ENCODE measurements at regions not wholly inside any gene's neighbourhood (a gene's known extent, or its start where the extent isn't known, plus 50 kb on each side); places are given as distances from the start of the nearest gene placed in this dataset.

- Histone ChIP-seq H3K27me3 (peaks cover 0 to 67% of the 10 kb centered on the region in 2 donors), H3K9me3 (no peaks in the 10 kb centered on the region)
- TF ChIP-seq CTCF (IDR thresholded peaks at IDR 0.05) (no peak), EP300 (IDR thresholded peaks at IDR 0.05) (no peak), POLR2A (IDR thresholded peaks at IDR 0.05) (no peak)
Observed at GRCh38 chr17:36818134-36818825, 119.0 kb upstream of the LHX1 start.

DNA sequence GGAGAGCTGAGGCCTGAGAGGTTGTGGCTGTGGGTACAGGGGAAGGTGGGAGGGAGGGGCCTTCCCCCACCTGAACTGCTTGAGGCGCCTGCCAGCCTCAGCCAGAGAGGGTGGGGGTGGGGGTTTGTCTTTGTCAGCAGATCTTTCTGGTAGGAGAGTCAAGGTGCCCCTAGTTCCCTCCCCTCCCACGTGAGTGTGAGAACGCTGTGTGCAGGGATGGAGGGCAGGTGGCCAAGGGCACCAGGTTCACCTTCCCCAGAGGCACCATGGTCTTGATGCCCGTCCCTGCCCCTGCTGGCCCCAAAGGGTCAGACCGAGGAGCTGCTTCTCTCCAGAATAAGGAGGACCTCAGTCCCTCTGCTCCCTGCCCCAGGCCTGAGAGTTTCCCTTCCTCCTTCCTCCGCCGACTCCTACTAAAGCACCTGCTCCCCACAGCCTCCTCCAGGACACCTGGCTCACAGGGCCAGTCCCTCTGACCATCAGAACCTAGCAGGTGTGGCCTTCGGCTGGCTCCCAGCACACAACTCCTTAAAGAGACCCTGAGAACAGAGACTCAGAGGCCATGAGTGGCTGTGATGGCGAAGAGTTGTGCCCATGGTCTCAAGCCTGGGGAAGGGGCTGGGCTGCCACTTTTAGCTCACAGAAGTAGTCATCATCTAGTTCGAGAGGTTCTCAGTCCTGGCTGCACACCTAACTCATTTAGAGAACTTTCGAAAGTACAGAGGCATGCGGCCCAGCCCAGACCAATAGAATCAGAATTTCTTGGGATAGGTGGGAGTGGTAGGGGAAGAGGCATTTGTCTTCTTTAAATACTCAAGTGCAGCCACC is 113.2 kb upstream of the LHX1 start:
- 60 to 67% methylated on average over 12 of the region's 12 CpGs for WGBS, 2 donors

More at GRCh38 chr17:36818134-36818825, 119.0 kb upstream of the LHX1 start:
- Histone ChIP-seq H3K4me3 (no peak overlapping the region), H3K4me1 (no peaks in the 10 kb centered on the region), H3K36me3 (no peaks in the 10 kb centered on the region), H3K27ac (no peak overlapping the region)
- no peak for DNase-seq (ENCODE audit: low spot score in 2 of 2)
- 63 to 64% methylated on average over 9 of the region's 9 CpGs for WGBS, 2 donors

GRCh38 chr17:36824678-36825101 is 112.6 kb upstream of the LHX1 start:
- no peak overlapping the region for H3K27ac ChIP-seq
- DNase-seq (ENCODE audit: low spot score in 2 of 2), result no peak
- WGBS, 2 donors, result 59 to 60% methylated on average over 5 of the region's 5 CpGs
- H3K27me3 ChIP-seq, result peaks cover 0 to 50% of the 10 kb centered on the region in 2 donors
- no peak for TF ChIP-seq CTCF (IDR thresholded peaks at IDR 0.05)
- TF ChIP-seq POLR2A (IDR thresholded peaks at IDR 0.05), result no peak
- TF ChIP-seq EP300 (IDR thresholded peaks at IDR 0.05), result no peak
- no peak overlapping the region for H3K4me3 ChIP-seq
- no peaks in the 10 kb centered on the region for H3K36me3 ChIP-seq
- H3K4me1 ChIP-seq, result no peaks in the 10 kb centered on the region
- no peaks in the 10 kb centered on the region for H3K9me3 ChIP-seq

More for the DNA sequence above, 113.2 kb upstream of the LHX1 start:
- no peak for TF ChIP-seq POLR2A (IDR thresholded peaks at IDR 0.05)
- no peaks in the 10 kb centered on the region for H3K4me1 ChIP-seq
- no peak overlapping the region for H3K27ac ChIP-seq
- H3K36me3 ChIP-seq, result no peaks in the 10 kb centered on the region
- peaks cover 0 to 57% of the 10 kb centered on the region in 2 donors for H3K27me3 ChIP-seq
- H3K9me3 ChIP-seq, result no peaks in the 10 kb centered on the region
- no peak overlapping the region for H3K4me3 ChIP-seq
- no peak for DNase-seq (ENCODE audit: low spot score in 2 of 2)

DNA sequence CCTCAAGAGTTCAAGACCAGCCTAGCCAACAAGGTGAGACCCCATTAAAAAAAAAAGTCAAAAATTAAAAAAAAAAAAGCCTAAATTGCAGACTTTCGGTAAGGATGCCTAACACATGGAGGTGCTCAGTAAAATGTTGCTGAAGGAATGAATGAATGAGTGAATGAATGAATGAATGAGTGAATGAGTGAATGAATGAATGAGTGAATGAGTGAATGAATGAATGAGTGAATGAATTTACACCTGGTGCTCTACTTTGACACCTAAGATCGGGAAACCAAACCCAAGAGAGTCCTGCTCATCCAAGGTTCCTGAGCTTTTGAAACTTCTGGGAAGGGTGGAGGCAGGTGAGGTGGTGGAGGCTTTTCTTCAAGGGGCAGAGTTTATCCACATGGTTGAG is 112.2 kb upstream of the LHX1 start:
- Histone ChIP-seq H3K9me3 (no peaks in the 10 kb centered on the region), H3K27ac (no peak overlapping the region), H3K27me3 (peaks cover 0 to 46% of the 10 kb centered on the region in 2 donors), H3K36me3 (no peaks in the 10 kb centered on the region), H3K4me1 (no peaks in the 10 kb centered on the region), H3K4me3 (no peak overlapping the region)
- DNase-seq (ENCODE audit: low spot score in 2 of 2), result no peak
- WGBS, 2 donors, result 88 to 90% methylated on average over 2 of the region's 2 CpGs
- TF ChIP-seq CTCF (IDR thresholded peaks at IDR 0.05) (no peak), EP300 (IDR thresholded peaks at IDR 0.05) (no peak), POLR2A (IDR thresholded peaks at IDR 0.05) (no peak)

- TF ChIP-seq POLR2A (IDR thresholded peaks at IDR 0.05) (no peak), CTCF (IDR thresholded peaks at IDR 0.05) (no peak), EP300 (IDR thresholded peaks at IDR 0.05) (no peak)
- 56 to 60% methylated on average over 8 of the region's 8 CpGs for WGBS, 2 donors
- H3K36me3 ChIP-seq, result no peaks in the 10 kb centered on the region
- no peaks in the 10 kb centered on the region for H3K4me1 ChIP-seq
- peaks cover 0 to 42% of the 10 kb centered on the region in 2 donors for H3K27me3 ChIP-seq
- H3K4me3 ChIP-seq, result no peak overlapping the region
- H3K9me3 ChIP-seq, result no peaks in the 10 kb centered on the region
- no peak for DNase-seq (ENCODE audit: low spot score in 2 of 2)
- H3K27ac ChIP-seq, result no peak overlapping the region
Observed at GRCh38 chr17:36825521-36825920, 111.8 kb upstream of the LHX1 start.

Measured in tibial nerve (tissue), 4 donors.